ENCODE measurements at regions not wholly inside any gene's neighbourhood (a gene's known extent, or its start where the extent isn't known, plus 50 kb on each side); places are given as distances from the start of the nearest gene placed in this dataset.

DNA sequence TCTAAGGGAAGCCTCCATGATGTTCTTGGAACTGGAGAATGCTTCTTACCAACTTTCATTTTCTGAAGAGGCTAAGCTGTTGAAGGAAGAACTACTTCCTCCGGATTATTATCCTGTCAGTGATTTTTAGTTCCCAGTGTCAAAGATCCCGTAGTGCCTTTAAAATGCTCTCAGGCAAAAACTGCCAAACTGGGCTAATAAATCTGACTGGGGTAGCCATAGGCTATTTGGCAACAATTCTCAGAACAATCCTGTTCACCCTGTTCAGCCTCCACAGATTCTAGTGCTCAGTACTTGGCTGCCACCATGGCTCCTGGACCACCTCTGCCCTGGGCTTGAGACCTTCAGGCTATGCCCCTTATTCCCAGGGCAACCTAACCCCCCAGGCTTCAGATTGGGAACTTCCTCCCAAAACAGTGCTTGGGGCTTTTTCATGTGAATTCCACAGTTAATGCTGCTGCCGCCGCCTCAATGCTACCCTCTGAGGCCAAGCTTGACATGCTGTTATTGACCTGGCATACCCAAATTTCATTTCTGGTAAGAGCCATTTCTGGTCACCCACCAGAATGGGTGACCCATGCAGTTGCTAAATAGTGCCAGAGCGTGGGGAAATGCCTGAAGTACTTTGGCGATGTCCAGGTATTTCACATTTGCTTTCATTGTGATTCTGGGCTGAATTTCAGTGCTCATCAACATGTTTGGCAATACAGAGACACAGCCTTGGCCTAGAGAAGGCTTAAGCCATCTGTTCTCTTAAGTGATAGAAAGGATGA lies 110.0 kb upstream of the ARHGAP5 start:
- Mint-ChIP-seq H3K4me3 (no peak overlapping the region), H3K36me3 (ENCODE audit: low read depth) (no peaks in the 10 kb centered on the region), H3K4me1 (no peaks in the 10 kb centered on the region), H3K9me3 (no peaks in the 10 kb centered on the region), H3K27ac (no peak overlapping the region), H3K27me3 (peaks cover under 1% of the 10 kb centered on the region)
- ATAC-seq = no peak
- DNase-seq = no peak

DNA sequence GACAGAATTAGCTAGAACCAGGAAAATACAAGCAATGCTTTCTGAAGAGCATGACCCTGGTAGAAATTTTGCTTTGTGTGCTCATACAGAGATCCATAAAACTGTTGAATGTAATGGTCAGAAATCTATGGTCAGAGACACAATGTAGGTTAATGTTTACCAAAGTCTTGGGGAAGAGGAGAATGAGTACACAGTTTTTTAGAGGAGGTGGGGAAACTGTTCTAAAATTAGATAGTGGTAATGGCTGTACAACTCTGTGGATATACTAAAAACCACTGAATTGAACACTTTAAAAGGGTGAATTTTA lies 109.5 kb upstream of the ARHGAP5 start:
- no peak overlapping the region for H3K27ac Mint-ChIP-seq
- DNase-seq (no peak), ATAC-seq (no peak)
- no peaks in the 10 kb centered on the region for H3K27me3 Mint-ChIP-seq
- H3K36me3 Mint-ChIP-seq (ENCODE audit: low read depth) = no peaks in the 10 kb centered on the region
- no peaks in the 10 kb centered on the region for H3K9me3 Mint-ChIP-seq
- no peaks in the 10 kb centered on the region for H3K4me1 Mint-ChIP-seq
- H3K4me3 Mint-ChIP-seq = no peak overlapping the region

DNA sequence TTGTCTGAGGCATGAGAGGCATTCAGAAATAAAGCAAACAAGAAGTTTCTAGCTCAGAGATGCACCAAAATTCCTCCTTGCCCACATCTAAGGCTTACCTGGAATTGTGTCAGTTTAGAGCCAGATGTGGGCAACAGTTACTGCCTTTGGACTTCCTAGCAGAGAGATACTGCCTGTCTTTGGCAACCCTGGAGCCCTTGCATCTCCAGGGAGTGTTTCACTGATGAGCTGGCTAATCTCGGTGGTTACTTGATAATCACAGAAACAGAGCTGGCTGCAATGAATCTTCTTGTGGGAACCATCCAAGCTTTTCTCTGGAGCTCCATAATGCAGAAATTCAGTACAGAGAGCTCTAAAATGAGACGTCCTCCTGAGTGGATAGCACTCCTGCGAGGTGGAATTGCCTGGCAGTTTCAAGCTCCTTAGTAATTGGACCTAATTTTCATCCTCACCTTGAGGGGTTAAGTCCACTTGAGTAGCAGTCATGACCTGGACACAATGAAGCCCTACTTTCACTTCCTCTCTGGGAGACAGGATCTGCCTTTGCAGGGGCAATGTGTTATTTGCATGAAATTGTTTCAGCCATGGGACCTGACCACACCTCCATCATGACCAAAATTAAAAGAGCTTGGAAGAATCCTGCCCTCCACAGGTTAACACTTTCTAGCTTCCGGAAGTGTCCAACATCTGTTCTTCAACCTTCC lies 108.8 kb upstream of the ARHGAP5 start:
- Mint-ChIP-seq H3K4me1 (no peaks in the 10 kb centered on the region), H3K9me3 (no peaks in the 10 kb centered on the region)
- ATAC-seq = no peak

DNA sequence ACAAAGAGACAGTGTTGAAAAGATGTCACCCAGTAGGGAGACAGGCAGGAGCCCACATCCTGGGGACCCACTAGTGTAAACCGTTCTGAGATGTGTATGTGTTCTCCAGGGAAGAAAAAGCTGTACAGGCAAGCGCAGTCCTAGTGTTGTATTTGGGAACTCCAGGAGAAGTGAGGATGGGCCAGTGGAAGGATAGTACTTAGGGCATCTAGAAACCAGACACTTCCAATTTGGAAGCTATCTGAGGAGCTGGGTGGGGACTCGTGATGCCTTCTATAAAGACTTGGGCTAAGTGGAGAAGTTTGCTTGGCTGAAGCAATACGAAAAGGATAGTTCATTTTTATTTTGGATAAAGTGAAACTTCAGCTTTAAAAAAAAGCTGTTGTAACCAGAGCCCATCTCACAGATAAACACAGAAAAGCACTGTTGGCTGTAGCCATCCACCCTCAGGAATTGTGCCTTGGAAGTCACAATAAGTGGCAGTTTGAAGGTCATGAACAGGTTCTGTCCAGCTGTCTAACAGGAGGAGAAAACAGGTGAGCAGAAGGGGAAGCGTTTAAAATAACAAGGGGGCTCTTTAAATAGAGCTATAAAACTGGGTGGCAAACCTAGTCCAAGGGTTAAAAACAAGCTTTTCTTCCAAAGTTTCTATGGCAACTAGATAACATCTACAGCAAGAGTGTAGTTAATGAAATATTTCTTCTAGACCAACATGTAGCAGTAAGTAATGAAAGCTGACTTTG lies 108.0 kb upstream of the ARHGAP5 start:
- H3K4me1 Mint-ChIP-seq = no peaks in the 10 kb centered on the region
- H3K36me3 Mint-ChIP-seq (ENCODE audit: low read depth) = no peaks in the 10 kb centered on the region
- no peaks in the 10 kb centered on the region for H3K27me3 Mint-ChIP-seq
- H3K4me3 Mint-ChIP-seq = no peak overlapping the region
- no peak for DNase-seq
- H3K27ac Mint-ChIP-seq = no peak overlapping the region
- H3K9me3 Mint-ChIP-seq = no peaks in the 10 kb centered on the region
- no peak for ATAC-seq

More for the DNA sequence above, 108.8 kb upstream of the ARHGAP5 start:
- Mint-ChIP-seq H3K27me3 (no peaks in the 10 kb centered on the region), H3K36me3 (ENCODE audit: low read depth) (no peaks in the 10 kb centered on the region), H3K27ac (no peak overlapping the region), H3K4me3 (no peak overlapping the region)
- no peak for DNase-seq

DNA sequence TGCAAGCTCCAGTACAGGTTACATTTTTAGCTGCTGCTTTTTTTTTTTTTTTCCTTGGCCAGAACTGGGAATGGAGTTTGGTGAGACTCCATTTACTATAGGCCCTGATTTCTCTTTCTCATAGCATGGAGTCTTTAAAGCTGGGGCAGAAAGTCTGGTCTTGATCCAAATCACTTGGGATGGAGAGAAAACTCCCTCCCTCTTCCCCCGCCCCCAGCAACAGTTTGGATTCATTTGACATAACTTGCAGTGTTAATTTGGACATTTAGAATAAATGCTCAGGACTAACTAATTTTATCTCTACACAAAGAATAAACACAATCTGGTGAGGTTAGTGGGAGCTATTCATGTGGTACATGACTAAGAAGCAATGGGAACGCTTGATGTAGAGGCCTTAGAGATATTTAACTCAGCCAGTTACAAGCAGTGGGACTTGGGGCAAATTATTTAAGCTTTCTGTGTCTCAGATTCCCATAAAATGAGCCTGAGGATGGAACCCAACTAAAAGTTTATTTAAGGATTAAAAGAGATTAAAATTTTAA lies 107.3 kb upstream of the ARHGAP5 start:
- DNase-seq = no peak
- H3K36me3 Mint-ChIP-seq (ENCODE audit: low read depth) = no peaks in the 10 kb centered on the region
- ATAC-seq = no peak
- no peak overlapping the region for H3K27ac Mint-ChIP-seq
- no peaks in the 10 kb centered on the region for H3K4me1 Mint-ChIP-seq
- no peak overlapping the region for H3K4me3 Mint-ChIP-seq
- no peaks in the 10 kb centered on the region for H3K9me3 Mint-ChIP-seq
- H3K27me3 Mint-ChIP-seq = no peaks in the 10 kb centered on the region

DNA sequence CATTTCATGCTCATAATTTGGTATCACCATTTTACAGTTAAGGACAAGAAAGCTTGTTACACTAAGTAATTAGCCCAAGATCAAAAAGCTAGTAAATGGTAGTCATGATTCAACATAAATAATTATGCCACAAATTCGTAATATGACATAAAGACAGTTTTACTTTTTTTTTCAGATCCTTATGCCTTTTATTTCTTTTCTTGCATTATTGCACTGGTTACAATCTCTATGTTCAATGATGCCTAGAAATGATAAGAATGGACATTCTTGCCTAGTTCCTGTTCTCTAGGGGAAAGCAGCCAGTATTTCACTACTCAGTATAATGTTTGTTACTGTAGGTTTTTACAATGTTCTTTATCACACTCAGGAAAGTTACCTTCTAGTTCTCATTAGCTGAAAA lies 106.4 kb upstream of the ARHGAP5 start:
- no peak for DNase-seq
- no peak for ATAC-seq
- H3K4me1 Mint-ChIP-seq = no peaks in the 10 kb centered on the region
- no peak overlapping the region for H3K27ac Mint-ChIP-seq
- no peaks in the 10 kb centered on the region for H3K9me3 Mint-ChIP-seq
- no peaks in the 10 kb centered on the region for H3K36me3 Mint-ChIP-seq (ENCODE audit: low read depth)
- H3K4me3 Mint-ChIP-seq = no peak overlapping the region
- no peaks in the 10 kb centered on the region for H3K27me3 Mint-ChIP-seq

DNA sequence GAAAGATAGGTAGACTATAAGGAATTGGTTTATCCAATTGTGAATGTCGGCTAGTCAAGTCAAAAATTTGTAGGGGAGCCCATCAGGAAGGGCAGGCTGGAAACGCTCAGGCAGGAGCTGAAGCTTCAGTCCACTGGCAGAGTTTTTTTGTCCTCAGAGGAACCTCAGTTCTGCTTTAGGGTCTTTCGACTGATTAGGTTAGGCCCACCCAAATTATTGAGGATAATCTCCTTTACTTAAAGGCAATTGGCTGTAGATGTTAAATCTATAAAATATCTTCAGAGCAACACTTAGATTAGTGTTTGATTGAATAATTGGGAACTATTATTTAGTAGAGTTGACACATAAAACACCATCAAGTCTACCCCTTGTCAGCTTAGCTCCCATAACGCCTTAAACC lies 105.5 kb upstream of the ARHGAP5 start:
- no peaks in the 10 kb centered on the region for H3K27me3 Mint-ChIP-seq
- H3K36me3 Mint-ChIP-seq (ENCODE audit: low read depth) = no peaks in the 10 kb centered on the region
- H3K9me3 Mint-ChIP-seq = no peaks in the 10 kb centered on the region
- no peaks in the 10 kb centered on the region for H3K4me1 Mint-ChIP-seq
- DNase-seq (no peak), ATAC-seq (no peak)
- no peak overlapping the region for H3K4me3 Mint-ChIP-seq
- no peak overlapping the region for H3K27ac Mint-ChIP-seq

DNA sequence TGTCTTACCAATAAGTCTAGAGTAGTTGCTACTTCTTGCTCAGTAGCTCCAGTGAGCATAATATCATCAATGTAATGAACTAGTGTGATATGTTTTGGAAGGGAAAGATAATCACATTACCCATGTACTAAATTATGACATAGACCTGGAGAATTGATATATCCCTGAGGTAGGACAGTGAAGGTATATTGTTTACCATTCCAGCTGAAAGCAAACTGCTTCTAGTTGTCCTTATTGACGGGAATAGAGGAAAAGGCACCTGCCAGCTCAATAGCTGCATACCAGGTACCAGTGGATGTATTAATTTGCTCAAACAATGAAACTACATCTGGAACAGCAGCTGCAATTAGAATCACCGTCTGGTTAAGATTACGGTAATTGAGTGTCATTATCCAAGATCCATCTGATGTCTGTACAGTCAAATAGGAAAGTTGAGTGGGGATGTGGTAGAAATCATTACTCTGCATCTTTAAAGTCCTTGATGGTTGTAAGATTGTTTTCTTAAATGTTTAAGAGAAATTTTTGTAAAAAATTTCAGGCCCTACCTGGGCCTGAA lies 100.0 kb upstream of the ARHGAP5 start:
- Mint-ChIP-seq H3K4me3 (no peak overlapping the region), H3K4me1 (no peaks in the 10 kb centered on the region), H3K27me3 (no peaks in the 10 kb centered on the region), H3K36me3 (ENCODE audit: low read depth) (no peaks in the 10 kb centered on the region), H3K9me3 (peaks cover 8% of the 10 kb centered on the region), H3K27ac (no peak overlapping the region)
- DNase-seq = no peak
- ATAC-seq = no peak

DNA sequence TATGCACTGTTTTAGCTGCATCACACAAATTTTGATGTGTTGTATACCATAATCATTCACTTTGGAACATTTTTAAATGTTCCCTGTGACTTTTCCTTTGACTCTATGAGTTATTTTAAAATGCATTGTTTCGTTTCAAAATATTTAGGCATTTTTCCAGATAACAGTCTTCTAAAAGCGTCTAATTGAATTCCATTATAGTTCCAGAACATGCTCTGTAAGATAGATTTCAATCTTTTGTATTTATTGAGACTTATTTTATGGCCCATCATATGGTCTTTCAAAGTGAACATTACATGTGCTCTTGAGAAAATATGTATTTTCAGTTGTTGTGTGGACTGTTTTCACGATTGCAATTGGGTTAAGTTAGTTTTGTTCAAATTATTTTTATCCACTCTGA lies 98.7 kb upstream of the ARHGAP5 start:
- Mint-ChIP-seq H3K4me3 (no peak overlapping the region), H3K9me3 (peaks cover 19% of the 10 kb centered on the region), H3K27ac (no peak overlapping the region), H3K36me3 (ENCODE audit: low read depth) (no peaks in the 10 kb centered on the region), H3K4me1 (no peaks in the 10 kb centered on the region), H3K27me3 (no peaks in the 10 kb centered on the region)
- ATAC-seq (no peak), DNase-seq (no peak)

DNA sequence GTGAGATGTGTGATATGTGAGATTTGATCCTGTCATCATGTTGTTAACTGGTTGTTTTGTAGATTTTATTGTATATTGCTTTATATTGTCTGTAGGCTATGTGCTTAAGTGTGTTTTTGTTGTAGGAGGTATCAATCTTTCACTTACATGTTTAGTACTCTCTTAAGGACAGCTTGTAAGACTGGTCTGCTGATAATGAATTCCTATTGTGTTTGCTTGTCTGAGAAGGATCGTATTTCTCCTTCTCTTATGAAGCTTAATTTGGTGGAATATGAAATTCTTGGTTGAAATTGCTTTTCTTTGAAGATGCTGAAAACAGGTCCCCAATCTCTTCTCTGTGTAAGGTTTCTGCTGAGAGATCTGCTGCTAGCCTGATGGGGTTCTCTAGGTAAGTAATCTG lies 94.5 kb upstream of the ARHGAP5 start:
- no peaks in the 10 kb centered on the region for H3K36me3 Mint-ChIP-seq (ENCODE audit: low read depth)
- H3K4me1 Mint-ChIP-seq = no peaks in the 10 kb centered on the region
- H3K27ac Mint-ChIP-seq = no peak overlapping the region
- ATAC-seq (no peak), DNase-seq (no peak)
- H3K27me3 Mint-ChIP-seq = peaks cover 2% of the 10 kb centered on the region
- peaks cover 41% of the 10 kb centered on the region for H3K9me3 Mint-ChIP-seq
- H3K4me3 Mint-ChIP-seq = no peak overlapping the region

DNA sequence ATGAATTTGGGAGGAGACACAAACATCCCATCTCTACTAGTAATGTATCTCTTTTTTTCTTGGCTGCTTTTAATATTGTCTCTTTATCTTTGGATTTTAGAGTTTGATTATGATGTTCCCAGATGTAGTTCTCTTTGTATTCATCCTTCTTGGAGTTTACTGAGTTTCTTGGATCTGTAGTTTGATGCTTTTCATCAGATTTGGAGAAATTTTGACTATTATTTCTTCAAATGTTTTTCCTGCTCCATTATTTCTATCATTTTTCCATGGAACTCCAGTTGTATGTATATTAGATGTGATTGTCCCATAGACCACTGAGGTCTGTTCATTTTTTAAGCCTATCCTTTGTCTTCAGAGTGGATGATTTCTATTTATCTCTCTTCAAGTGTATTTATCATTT lies 90.7 kb upstream of the ARHGAP5 start:
- peaks cover 7% of the 10 kb centered on the region for H3K27me3 Mint-ChIP-seq

DNA sequence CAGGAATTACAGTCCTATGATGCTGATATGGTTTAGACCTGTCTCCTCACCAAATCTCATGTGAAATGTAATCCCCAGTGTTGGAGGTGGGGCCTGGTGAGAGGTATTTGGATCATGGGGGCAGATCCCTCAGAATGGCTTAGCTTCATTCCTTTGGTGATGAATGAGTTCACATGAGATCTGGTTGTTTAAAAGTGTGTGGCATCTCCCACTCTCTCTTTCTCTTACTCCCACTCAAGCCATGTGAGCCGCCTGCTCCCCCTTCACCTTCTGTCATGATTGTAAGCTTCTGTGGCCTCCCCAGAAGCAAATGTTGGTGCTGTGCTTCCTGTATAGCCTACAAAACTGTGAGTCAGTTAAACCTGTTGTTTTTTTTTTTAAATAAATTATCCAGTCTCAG lies 89.4 kb upstream of the ARHGAP5 start:
- DNase-seq = no peak
- no peak for ATAC-seq
- H3K4me3 Mint-ChIP-seq = no peak overlapping the region

More for the DNA sequence above, 90.7 kb upstream of the ARHGAP5 start:
- peaks cover 39% of the 10 kb centered on the region for H3K9me3 Mint-ChIP-seq
- DNase-seq (no peak), ATAC-seq (no peak)
- no peak overlapping the region for H3K27ac Mint-ChIP-seq
- H3K36me3 Mint-ChIP-seq (ENCODE audit: low read depth) = no peaks in the 10 kb centered on the region
- no peak overlapping the region for H3K4me3 Mint-ChIP-seq
- no peaks in the 10 kb centered on the region for H3K4me1 Mint-ChIP-seq

DNA sequence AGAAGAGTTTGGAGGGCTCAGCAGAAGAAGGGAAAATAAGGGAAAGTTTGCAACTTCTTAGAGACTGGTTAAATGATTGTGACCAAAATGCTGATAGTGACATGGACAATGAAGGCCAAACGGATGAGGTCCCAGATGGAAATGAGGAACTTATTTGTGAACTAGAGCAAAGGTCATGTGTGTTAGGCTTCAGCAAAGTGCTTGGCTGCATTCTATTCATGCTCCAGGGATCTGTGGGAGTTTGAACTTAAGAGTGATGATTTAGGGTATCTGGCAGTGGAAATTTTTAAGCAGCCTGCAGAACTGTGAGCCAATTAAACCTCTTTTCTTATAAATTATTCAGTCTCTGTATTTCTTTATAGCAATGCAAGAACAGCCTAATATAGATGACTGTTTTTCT lies 88.9 kb upstream of the ARHGAP5 start:
- no peak for ATAC-seq

More for the DNA sequence above, 89.4 kb upstream of the ARHGAP5 start:
- Mint-ChIP-seq H3K27me3 (peaks cover 7% of the 10 kb centered on the region), H3K36me3 (ENCODE audit: low read depth) (no peaks in the 10 kb centered on the region), H3K9me3 (peaks cover 27% of the 10 kb centered on the region), H3K27ac (no peak overlapping the region), H3K4me1 (no peaks in the 10 kb centered on the region)

DNA sequence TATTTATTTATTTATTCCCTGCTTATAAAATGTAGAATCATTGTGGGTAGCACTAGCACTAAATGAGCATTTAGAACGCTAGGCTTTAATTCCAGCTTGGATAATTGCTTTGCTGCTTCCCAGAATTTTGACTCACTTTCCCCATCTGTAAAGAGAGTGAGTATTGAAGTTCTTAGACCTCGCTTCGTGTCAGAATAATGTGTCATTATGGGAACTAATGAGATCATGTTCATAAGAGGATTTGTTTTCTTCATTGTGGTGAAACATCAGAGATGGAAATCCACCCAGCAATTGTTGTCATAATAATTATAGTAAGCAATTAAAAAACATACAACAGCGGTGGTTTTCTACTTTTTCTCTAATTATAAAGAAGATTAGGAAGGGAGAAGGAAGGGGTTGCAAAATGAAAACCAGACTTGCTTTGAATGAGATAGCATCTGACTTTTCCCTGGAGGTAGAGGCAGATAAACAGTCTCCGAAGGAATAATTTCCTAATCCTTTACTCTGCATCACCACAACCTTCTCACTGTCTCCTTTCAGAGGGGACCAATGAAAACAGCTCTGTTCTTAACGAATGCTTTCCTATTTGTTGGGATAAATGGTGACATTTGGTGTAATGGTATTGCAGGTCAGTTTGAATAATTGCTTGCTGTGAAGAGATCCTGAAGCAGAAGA lies 86.8 kb upstream of the ARHGAP5 start:
- Mint-ChIP-seq H3K4me1 (no peaks in the 10 kb centered on the region), H3K36me3 (ENCODE audit: low read depth) (no peaks in the 10 kb centered on the region), H3K4me3 (no peak overlapping the region), H3K9me3 (peaks cover 18% of the 10 kb centered on the region), H3K27ac (no peak overlapping the region), H3K27me3 (peaks cover 7% of the 10 kb centered on the region)
- DNase-seq = no peak
- no peak for ATAC-seq

More for the DNA sequence above, 88.9 kb upstream of the ARHGAP5 start:
- Mint-ChIP-seq H3K27ac (no peak overlapping the region), H3K36me3 (ENCODE audit: low read depth) (no peaks in the 10 kb centered on the region), H3K4me3 (no peak overlapping the region), H3K9me3 (peaks cover 22% of the 10 kb centered on the region), H3K27me3 (peaks cover 7% of the 10 kb centered on the region), H3K4me1 (no peaks in the 10 kb centered on the region)
- no peak for DNase-seq

Measured in activated naive CD8-positive, alpha-beta T cell treated with anti-CD3 and anti-CD28 coated beads, Interleukin-2, amount 50 U/mL, for 24 hours (primary cell).